Breast epithelium (tissue), 4 donors: ENCODE measurements at regions not wholly inside any gene's neighbourhood (a gene's known extent, or its start where the extent isn't known, plus 50 kb on each side); places are given as distances from the start of the nearest gene placed in this dataset.

Source experiments
- DNase-seq, 2 donors: peaks; one replicate each; pipeline ENCODE4 v3.0.0-alpha.2; 2019; ENCODE audit warnings: low spot score in 2 of 2
- H3K27ac ChIP-seq, 2 donors: fragments of 200-600 bp; sonication (generic) in 1 of 2; one replicate each; pipeline ENCODE4 v1.5.1; 2016 to 2019; ENCODE audit warnings: mild to moderate bottlenecking in 1 of 2
- H3K27me3 ChIP-seq, 2 donors: fragments of 200-600 bp; sonication (generic) in 1 of 2; one replicate each; pipeline versions ENCODE4 v1.5.1 to v1.6.0; 2017 to 2019; ENCODE audit warnings: control low read depth in 1 of 2, mild to moderate bottlenecking in 1 of 2
- H3K36me3 ChIP-seq: fragments of 200-600 bp; one replicate; pipeline ENCODE4 v1.5.1; 2019
- H3K4me1 ChIP-seq, 2 donors: fragments of 200-600 bp; sonication (generic); one replicate each; pipeline ENCODE4 v1.5.1; 2016 to 2019; ENCODE audit warnings: control low read depth in 1 of 2
- H3K4me3 ChIP-seq, 3 donors: fragments of 200-600 bp; sonication (generic); 1 replicate in 2 of 3; 2 replicates in 1 of 3; pipeline ENCODE4 v1.5.1; 2016 to 2019; ENCODE audit warnings: mild to moderate bottlenecking in 3 of 3, moderate library complexity in 2 of 3
- H3K9me3 ChIP-seq, 2 donors: fragments of 200-600 bp; sonication (generic) in 1 of 2; one replicate each; pipeline ENCODE4 v1.5.1; 2016 to 2019; ENCODE audit warnings: control low read depth in 1 of 2
- CTCF ChIP-seq, 3 donors: fragments of 450-650 bp; IDR thresholded peaks; one replicate each; pipeline ENCODE4 v1.5.1; 2016 to 2017; ENCODE audit warnings: antibody characterized with exemption in 3 of 3, mild to moderate bottlenecking in 3 of 3, moderate library complexity in 3 of 3
- POLR2A ChIP-seq: fragments of 450-650 bp; IDR thresholded peaks from one replicate; pipeline ENCODE4 v1.6.1; 2016; ENCODE audit warnings: antibody characterized with exemption, mild to moderate bottlenecking, moderate library complexity
- POLR2AphosphoS5 ChIP-seq, 3 donors: sonication (generic); formaldehyde crosslinking; IDR thresholded peaks; one replicate each; pipeline ENCODE4 v1.6.1; 2017; ENCODE audit warnings: antibody characterized with exemption in 3 of 3
- intact Hi-C: fragments of 100-400 bp; cut with DNase I; formaldehyde crosslinking; loops from one replicate; pipeline ENCODE4 v1.15.1; 2023; ENCODE audit warnings: low total_unique reads

- intact Hi-C loops, result no loop called here
- Histone ChIP-seq H3K9me3 (no peaks in the 10 kb centered on the region), H3K27ac (no peak overlapping the region)
These were observed 201.2 kb downstream of the MTRR start for GRCh38 chr5:8070138-8070537.

GRCh38 chr5:8079056-8079455 is 210.1 kb downstream of the MTRR start:
- no peak overlapping the region for H3K4me3 ChIP-seq
- H3K4me1 ChIP-seq, result no peaks in the 10 kb centered on the region
- intact Hi-C loops, result no loop called here
- no peaks in the 10 kb centered on the region for H3K27me3 ChIP-seq
- H3K9me3 ChIP-seq, result no peaks in the 10 kb centered on the region
- TF ChIP-seq POLR2A (no peak), CTCF (IDR thresholded peaks at IDR 0.05) (no peak), POLR2AphosphoS5 (IDR thresholded peaks at IDR 0.05) (no peak)
- no peak overlapping the region for H3K27ac ChIP-seq
- no peak for DNase-seq
- no peaks in the 10 kb centered on the region for H3K36me3 ChIP-seq

More at GRCh38 chr5:8070138-8070537, 201.2 kb downstream of the MTRR start:
- DNase-seq, result no peak
- no peaks in the 10 kb centered on the region for H3K4me1 ChIP-seq
- TF ChIP-seq POLR2AphosphoS5 (IDR thresholded peaks at IDR 0.05), result no peak
- TF ChIP-seq CTCF (IDR thresholded peaks at IDR 0.05), result no peak
- TF ChIP-seq POLR2A, result no peak
- H3K27me3 ChIP-seq, result no peaks in the 10 kb centered on the region
- no peaks in the 10 kb centered on the region for H3K36me3 ChIP-seq
- no peak overlapping the region for H3K4me3 ChIP-seq

GRCh38 chr5:8081179-8081578 is 212.2 kb downstream of the MTRR start:
- H3K9me3 ChIP-seq, result no peaks in the 10 kb centered on the region
- no peak for DNase-seq
- no peaks in the 10 kb centered on the region for H3K4me1 ChIP-seq
- no peak overlapping the region for H3K27ac ChIP-seq
- no peak for TF ChIP-seq POLR2A
- no peak for TF ChIP-seq CTCF (IDR thresholded peaks at IDR 0.05)
- TF ChIP-seq POLR2AphosphoS5 (IDR thresholded peaks at IDR 0.05), result no peak
- intact Hi-C loops, result no loop called here
- no peaks in the 10 kb centered on the region for H3K36me3 ChIP-seq
- H3K4me3 ChIP-seq, result no peak overlapping the region
- H3K27me3 ChIP-seq, result no peaks in the 10 kb centered on the region

GRCh38 chr5:8093669-8094068 is 224.7 kb downstream of the MTRR start:
- TF ChIP-seq POLR2AphosphoS5 (IDR thresholded peaks at IDR 0.05), result no peak
- no peak for TF ChIP-seq POLR2A
- no peak for TF ChIP-seq CTCF (IDR thresholded peaks at IDR 0.05)
- intact Hi-C loops, result no loop called here
- H3K27me3 ChIP-seq, result no peaks in the 10 kb centered on the region

GRCh38 chr5:8094304-8094703 is 225.4 kb downstream of the MTRR start:
- Histone ChIP-seq H3K36me3 (no peaks in the 10 kb centered on the region), H3K9me3 (no peaks in the 10 kb centered on the region), H3K27ac (no peak overlapping the region), H3K4me1 (no peaks in the 10 kb centered on the region), H3K27me3 (no peaks in the 10 kb centered on the region), H3K4me3 (no peak overlapping the region)
- DNase-seq, result no peak
- TF ChIP-seq CTCF (IDR thresholded peaks at IDR 0.05), result no peak
- no peak for TF ChIP-seq POLR2AphosphoS5 (IDR thresholded peaks at IDR 0.05)
- no peak for TF ChIP-seq POLR2A
- intact Hi-C loops, result no loop called here

More at GRCh38 chr5:8093669-8094068, 224.7 kb downstream of the MTRR start:
- Histone ChIP-seq H3K4me3 (no peak overlapping the region), H3K4me1 (no peaks in the 10 kb centered on the region), H3K9me3 (no peaks in the 10 kb centered on the region), H3K36me3 (no peaks in the 10 kb centered on the region), H3K27ac (no peak overlapping the region)
- no peak for DNase-seq
